OCI-LY7 (cell line): ENCODE measurements at regions not wholly inside any gene's neighbourhood (a gene's known extent, or its start where the extent isn't known, plus 50 kb on each side); places are given as distances from the start of the nearest gene placed in this dataset.

Source experiments
- CTCF ChIP-seq: fragments of 200-600 bp; sonication (generic); conservative IDR thresholded peaks from 2 replicates; pipeline ENCODE4 v1.5.1; 2014; ENCODE audit warnings: mild to moderate bottlenecking, antibody characterized with exemption, low read length, moderate library complexity, mixed read lengths
- EZH2phosphoT487 ChIP-seq: fragments of 200-600 bp; sonication (generic); IDR thresholded peaks from 2 replicates; pipeline ENCODE4 v1.6.1; 2018; ENCODE audit warnings: low read depth, borderline replicate concordance, mild to moderate bottlenecking, mixed run types, antibody characterized with exemption, low read length, moderate library complexity, mixed read lengths

GRCh38 chr1:82843876-82844275 is 1043.1 kb downstream of the ADGRL2 start:
- TF ChIP-seq CTCF (no peak), EZH2phosphoT487 (no peak)
